SU-DHL-6 (cell line): ENCODE measurements at regions not wholly inside any gene's neighbourhood (a gene's known extent, or its start where the extent isn't known, plus 50 kb on each side); places are given as distances from the start of the nearest gene placed in this dataset.

ENCODE experiments used
- H2AFZ ChIP-seq: fragments of 200-600 bp; sonication (generic); 2 replicates; pipeline ENCODE4 v1.6.1; 2014; ENCODE audit warnings: low read depth, mild to moderate bottlenecking, moderate library complexity, mixed read lengths, antibody characterized with exemption, low read length; ENCODE audit not compliant: severe bottlenecking
- H3F3A ChIP-seq: fragments of 200-600 bp; shearing (Covaris generic); 2 replicates; pipeline ENCODE4 v1.6.0; 2016; ENCODE audit warnings: antibody characterized with exemption, mild to moderate bottlenecking; ENCODE audit not compliant: insufficient read depth
- H3K27ac ChIP-seq: fragments of 200-600 bp; sonication (generic); 2 replicates; pipeline ENCODE4 v1.5.1; 2016; ENCODE audit warnings: low read depth, mild to moderate bottlenecking, low read length, moderate library complexity, mixed read lengths
- H3K27me3 ChIP-seq: fragments of 200-600 bp; sonication (generic), shearing (Covaris generic); 2 replicates; pipeline ENCODE4 v1.6.0; 2014; ENCODE audit warnings: mild to moderate bottlenecking, low read length
- H3K36me3 ChIP-seq: fragments of 200-600 bp; sonication (generic); 2 replicates; pipeline ENCODE4 v1.6.1; 2014; ENCODE audit warnings: mild to moderate bottlenecking, low read length, mixed read lengths
- H3K4me2 ChIP-seq: fragments of 300-600, 200-600 bp; shearing (Covaris generic), sonication (generic); 2 replicates; pipeline ENCODE4 v1.6.0; 2014; ENCODE audit warnings: low read length, low read depth, mild to moderate bottlenecking; ENCODE audit not compliant: poor library complexity, severe bottlenecking
- H3K4me3 ChIP-seq: fragments of 200-600 bp; sonication (generic); 2 replicates; pipeline ENCODE4 v1.5.1; 2014; ENCODE audit warnings: antibody characterized with exemption, low read length, mild to moderate bottlenecking, mixed read lengths; ENCODE audit not compliant: insufficient read depth, poor library complexity, severe bottlenecking
- H3K79me2 ChIP-seq: fragments of 200-600 bp; sonication (generic); 2 replicates; pipeline ENCODE4 v1.6.1; 2014; ENCODE audit warnings: mild to moderate bottlenecking, low read length, moderate library complexity; ENCODE audit not compliant: insufficient read depth
- H3K9ac ChIP-seq: fragments of 200-600 bp; sonication (generic); 2 replicates; pipeline ENCODE4 v1.7.0; 2014; ENCODE audit warnings: mild to moderate bottlenecking, low read length
- H3K9me2 ChIP-seq: fragments of 200-600 bp; sonication (generic); replicated peaks from 2 replicates; pipeline ENCODE4 v1.6.1; 2014; ENCODE audit warnings: low read length; ENCODE audit not compliant: insufficient read depth
- H3K9me3 ChIP-seq: fragments of 200-600 bp; sonication (generic); 2 replicates; pipeline ENCODE4 v1.6.1; 2014; ENCODE audit warnings: low read length, mixed read lengths; ENCODE audit not compliant: insufficient read depth
- H4K20me1 ChIP-seq: fragments of 200-600 bp; sonication (generic); 2 replicates; pipeline ENCODE4 v1.6.1; 2014; ENCODE audit warnings: low read depth, mild to moderate bottlenecking, antibody characterized with exemption, low read length, moderate library complexity, mixed read lengths
- EZH2phosphoT487 ChIP-seq: fragments of 200-600 bp; sonication (generic), shearing (Covaris generic); conservative IDR thresholded peaks from 2 replicates; pipeline ENCODE4 v1.6.1; 2018; ENCODE audit warnings: mild to moderate bottlenecking, antibody characterized with exemption, low read length, moderate library complexity, mixed read lengths
- TF ChIP-seq, protein P1 (sequence below): fragments of 200-600 bp; sonication (generic); IDR thresholded peaks from one replicate; pipeline ENCODE4 v1.5.1; 2017; ENCODE audit warnings: antibody characterized with exemption, mild to moderate bottlenecking, low read length, moderate library complexity; ENCODE audit not compliant: insufficient read depth, poor library complexity, severe bottlenecking

DNA sequence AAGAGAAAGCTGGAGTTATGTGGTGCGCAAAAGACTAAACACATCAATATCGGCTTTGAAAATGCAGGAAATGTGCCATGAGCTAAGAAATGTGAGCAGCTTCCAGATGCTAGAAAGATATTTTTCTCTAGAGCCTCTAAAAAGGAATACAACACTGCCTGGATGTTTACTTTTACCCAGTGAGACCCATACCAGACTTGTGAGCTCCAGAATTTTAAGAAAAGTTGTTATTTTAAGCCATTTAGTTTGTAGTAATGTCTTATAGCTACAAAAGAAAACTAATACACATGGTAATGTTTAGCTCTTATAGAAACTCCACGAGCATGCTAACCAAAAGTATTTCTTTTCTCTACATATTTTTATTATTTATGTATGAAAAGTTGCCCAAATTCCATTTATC, 1389.4 kb downstream of the C4orf33 start:
- Histone ChIP-seq H3K79me2 (no peaks in the 10 kb centered on the region), H3K36me3 (no peaks in the 10 kb centered on the region), H3K27ac (no peak overlapping the region), H3F3A (no peaks in the 10 kb centered on the region), H3K9me2 (no peaks in the 10 kb centered on the region), H3K4me2 (no peak overlapping the region), H3K9me3 (no peaks in the 10 kb centered on the region), H3K9ac (no peak overlapping the region), H3K27me3 (no peaks in the 10 kb centered on the region), H2AFZ (no peak overlapping the region), H4K20me1 (no peaks in the 10 kb centered on the region), H3K4me3 (no peak overlapping the region)
- no peak for TF ChIP-seq EZH2phosphoT487
- TF ChIP-seq, protein P1, sequence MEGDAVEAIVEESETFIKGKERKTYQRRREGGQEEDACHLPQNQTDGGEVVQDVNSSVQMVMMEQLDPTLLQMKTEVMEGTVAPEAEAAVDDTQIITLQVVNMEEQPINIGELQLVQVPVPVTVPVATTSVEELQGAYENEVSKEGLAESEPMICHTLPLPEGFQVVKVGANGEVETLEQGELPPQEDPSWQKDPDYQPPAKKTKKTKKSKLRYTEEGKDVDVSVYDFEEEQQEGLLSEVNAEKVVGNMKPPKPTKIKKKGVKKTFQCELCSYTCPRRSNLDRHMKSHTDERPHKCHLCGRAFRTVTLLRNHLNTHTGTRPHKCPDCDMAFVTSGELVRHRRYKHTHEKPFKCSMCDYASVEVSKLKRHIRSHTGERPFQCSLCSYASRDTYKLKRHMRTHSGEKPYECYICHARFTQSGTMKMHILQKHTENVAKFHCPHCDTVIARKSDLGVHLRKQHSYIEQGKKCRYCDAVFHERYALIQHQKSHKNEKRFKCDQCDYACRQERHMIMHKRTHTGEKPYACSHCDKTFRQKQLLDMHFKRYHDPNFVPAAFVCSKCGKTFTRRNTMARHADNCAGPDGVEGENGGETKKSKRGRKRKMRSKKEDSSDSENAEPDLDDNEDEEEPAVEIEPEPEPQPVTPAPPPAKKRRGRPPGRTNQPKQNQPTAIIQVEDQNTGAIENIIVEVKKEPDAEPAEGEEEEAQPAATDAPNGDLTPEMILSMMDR, result no peak

DNA sequence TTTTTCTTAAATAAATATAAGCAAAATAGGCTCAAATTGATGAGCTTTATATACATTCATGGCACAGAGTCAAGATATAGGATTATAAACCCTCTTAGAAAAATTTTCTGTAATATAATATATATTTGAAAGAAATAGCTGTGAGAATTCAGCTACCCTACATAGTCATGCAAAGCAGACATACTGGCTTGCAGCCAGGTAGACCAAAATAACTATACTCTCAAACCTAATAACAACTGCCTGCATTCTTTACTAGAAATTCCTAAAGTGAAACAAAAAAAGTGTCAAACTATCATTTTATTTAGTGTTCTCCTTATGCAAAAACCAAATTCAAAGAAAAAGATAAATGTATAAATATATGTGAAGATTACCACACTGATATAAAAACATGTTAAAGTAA, 1390.2 kb downstream of the C4orf33 start:
- no peaks in the 10 kb centered on the region for H3F3A ChIP-seq
- H3K79me2 ChIP-seq, result no peaks in the 10 kb centered on the region
- no peaks in the 10 kb centered on the region for H3K9me3 ChIP-seq
- no peak overlapping the region for H3K4me2 ChIP-seq
- no peak overlapping the region for H2AFZ ChIP-seq
- no peak overlapping the region for H3K27ac ChIP-seq
- no peaks in the 10 kb centered on the region for H4K20me1 ChIP-seq
- H3K9me2 ChIP-seq, result no peaks in the 10 kb centered on the region
- H3K27me3 ChIP-seq, result no peaks in the 10 kb centered on the region
- no peaks in the 10 kb centered on the region for H3K36me3 ChIP-seq
- no peak overlapping the region for H3K9ac ChIP-seq
- H3K4me3 ChIP-seq, result no peak overlapping the region
- TF ChIP-seq EZH2phosphoT487, result no peak
- TF ChIP-seq, protein P1, result no peak

DNA sequence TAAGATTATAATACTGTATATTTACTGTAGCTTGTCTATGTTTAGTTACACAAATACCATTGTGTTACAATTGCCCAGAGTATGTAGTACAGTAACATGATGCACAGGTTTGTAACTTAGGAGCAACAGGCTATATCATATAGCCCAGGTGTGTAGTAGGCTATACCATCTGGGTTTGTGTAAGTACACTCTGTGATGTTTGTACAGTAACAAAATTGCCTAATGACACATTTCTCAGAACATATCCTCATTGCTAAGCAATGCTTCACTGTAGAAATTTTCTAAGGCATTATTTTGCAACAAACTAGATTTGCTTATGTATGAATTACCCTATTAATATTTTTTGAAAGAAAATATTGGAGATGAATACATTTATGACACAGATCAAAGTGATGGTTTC, 1390.9 kb downstream of the C4orf33 start:
- H3K4me3 ChIP-seq, result no peak overlapping the region
- H2AFZ ChIP-seq, result no peak overlapping the region
- no peaks in the 10 kb centered on the region for H3F3A ChIP-seq
- no peak overlapping the region for H3K4me2 ChIP-seq
- H3K9me3 ChIP-seq, result no peaks in the 10 kb centered on the region
- TF ChIP-seq, protein P1, result no peak
- no peak for TF ChIP-seq EZH2phosphoT487
- H3K9ac ChIP-seq, result no peak overlapping the region
- no peaks in the 10 kb centered on the region for H4K20me1 ChIP-seq
- no peak overlapping the region for H3K27ac ChIP-seq
- no peaks in the 10 kb centered on the region for H3K79me2 ChIP-seq
- no peaks in the 10 kb centered on the region for H3K36me3 ChIP-seq
- no peaks in the 10 kb centered on the region for H3K9me2 ChIP-seq
- H3K27me3 ChIP-seq, result no peaks in the 10 kb centered on the region
